GM18868 (cell line): ENCODE measurements at regions not wholly inside any gene's neighbourhood (a gene's known extent, or its start where the extent isn't known, plus 50 kb on each side); places are given as distances from the start of the nearest gene placed in this dataset.
A peak's percentile ranks its signal among the peaks of the same experiment; 100 is the strongest.

ENCODE experiments used
- ATAC-seq: cut with Tn5 transposase; IDR thresholded peaks from one replicate; pipeline ENCODE4 v1.9.1; 2021; ENCODE audit warnings: mild to moderate bottlenecking, moderate library complexity; ENCODE audit not compliant: unreplicated experiment

DNA sequence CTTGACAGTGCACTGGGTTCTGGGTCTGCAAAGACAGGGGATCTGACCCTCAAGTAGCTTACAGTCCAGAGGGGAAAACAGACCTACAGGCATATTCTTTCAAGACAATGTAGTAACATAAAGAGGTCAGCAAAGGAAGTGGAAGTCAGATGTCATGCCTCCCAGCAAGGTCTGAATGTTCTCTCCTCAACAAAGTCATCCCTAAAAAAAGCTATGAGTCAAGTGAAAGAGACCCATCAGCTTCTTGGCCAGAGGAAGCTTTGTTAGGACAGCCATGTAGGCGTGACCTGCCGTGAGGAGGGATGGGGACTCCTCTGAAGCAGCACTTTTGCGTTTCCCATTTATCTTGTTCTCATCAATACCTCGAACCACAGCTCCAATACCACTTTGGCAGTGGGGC is 331.6 kb upstream of the NR2F2 start:
- ATAC-seq: no peak

DNA sequence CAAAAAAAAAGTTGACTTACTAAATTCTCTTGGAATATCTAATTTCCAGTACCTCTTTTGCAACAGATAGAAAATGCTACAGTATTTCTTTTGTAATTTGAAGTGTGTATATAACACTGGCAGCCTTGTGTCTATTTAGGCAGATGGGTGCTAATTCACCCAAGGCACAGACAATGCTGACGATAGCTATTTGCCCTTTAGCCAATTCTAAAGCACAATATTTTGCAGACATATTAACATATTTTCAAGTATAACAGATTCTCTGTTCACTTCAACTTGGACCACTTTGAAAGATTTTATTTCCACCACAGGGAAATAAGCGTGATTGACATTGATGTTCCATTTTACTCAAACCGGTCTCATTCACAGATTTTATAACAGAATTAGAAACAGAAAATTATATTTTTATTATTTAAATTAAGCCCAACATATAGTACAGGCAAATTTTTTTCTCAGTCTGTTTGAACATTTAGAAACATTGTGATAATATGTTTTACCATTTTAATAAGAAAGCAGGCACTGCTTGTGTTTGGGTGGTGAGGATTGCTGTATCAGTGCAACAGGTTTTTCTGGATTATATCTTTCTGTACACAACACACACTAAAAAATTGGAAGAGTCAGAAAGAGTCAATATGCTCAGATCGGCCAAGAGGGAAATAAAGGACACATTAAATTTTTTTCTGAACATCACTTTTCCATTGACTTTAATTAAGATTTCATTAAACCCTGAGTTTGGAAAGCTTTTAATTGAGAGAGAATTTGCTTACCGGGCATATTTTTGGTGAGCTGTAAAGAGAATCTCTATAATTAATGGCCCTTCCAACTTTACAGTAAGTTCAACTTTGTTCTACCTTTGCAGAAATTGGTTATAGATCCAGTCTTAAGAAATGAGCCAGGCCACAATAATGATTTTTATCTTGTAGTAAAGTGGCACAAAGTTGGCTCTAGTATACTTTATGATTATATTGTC is 327.3 kb upstream of the NR2F2 start:
- ATAC-seq: no peak

DNA sequence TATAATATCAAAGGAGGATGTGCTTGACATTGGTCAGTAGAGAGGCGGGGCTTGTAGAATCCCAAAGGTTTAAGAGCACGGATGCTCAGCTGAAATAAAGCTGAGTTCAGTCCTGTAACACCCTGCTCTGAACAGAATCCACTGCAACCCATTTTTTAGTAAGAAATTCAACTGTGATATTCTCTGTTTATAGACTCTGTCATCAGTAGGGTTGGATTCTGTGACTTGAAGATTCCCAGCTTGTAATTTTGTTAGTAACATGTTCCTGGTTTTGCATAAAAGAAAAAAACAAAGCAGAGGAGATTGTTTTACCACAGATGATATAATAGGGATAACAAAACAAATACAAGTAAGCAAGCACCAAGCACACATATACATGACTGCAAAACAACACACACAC is 324.6 kb upstream of the NR2F2 start:
- ATAC-seq: no peak

DNA sequence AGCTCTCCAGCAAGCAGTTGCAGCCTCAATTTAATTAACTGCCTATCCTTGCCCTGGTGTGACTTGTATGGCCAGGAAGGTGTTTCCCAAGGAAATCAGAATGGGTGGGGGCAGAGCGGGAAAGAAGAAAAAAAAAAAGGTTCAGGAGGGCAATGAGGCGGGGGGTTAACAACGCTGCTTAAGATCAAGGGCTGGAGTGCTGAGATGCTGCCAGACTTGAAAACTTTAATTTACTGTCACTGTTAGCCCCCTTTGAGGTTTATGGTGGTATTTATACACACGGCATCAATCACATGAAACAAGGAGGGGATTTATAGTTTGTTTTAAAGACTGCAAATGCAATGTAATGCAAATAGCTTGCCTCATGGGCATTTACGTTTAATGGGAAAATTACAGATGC is 319.4 kb upstream of the NR2F2 start:
- ATAC-seq: no peak

DNA sequence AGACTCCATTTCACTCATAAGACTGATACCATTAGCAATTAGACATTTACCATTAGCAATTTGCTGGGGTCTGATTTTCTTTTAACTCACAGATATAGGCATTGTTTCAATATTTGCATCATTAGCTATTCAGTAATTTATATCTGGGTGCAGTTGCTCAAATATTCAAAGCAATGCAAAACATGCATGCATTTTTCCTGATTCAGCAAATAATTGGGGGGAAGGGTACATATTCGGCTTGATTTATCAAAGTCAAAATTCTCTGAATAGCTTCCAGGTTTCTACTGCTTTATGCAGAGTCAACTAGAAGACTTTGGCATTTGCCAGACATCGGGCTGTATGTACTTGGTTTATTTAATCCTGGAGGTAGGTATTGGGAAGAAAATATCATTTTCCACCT is 315.6 kb upstream of the NR2F2 start:
- ATAC-seq: no peak

DNA sequence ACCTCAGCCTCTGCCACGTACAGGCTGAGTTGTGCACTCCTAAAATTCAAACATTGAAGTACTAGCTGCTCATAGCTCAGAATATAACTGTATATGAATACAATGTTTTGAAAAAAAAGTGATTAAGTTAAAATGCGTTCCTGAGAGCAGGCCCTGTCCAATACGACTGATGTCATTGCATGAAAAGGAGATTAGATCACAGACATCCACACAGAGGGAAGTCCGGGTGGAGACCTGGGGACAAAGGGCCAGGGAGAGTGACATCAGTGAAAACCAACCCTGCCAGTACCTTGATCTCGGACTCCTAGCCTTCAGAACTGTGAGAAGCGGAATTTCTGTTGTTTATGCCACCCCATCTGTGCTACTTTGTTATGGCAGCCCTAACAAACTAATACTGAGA is 311.4 kb upstream of the NR2F2 start:
- ATAC-seq: no peak

DNA sequence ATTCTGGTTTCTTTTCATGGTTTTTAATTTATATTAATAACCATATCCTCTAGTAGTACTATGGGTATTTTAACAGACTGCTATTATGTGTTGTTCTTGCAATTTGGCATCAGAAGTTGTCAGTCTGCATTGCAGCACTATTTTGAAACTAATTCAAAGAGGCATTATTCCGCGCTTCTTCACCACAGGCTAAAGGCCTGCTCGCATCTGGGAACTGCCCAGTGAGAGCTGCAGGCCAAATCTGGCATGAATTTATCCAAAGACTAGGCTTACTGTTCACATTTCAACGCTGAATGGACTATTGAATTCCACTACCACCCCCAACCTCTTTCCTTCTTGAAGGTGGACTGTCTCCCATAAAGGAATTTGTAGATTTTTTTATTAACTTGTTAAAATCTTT is 310.4 kb upstream of the NR2F2 start:
- no peak for ATAC-seq

DNA sequence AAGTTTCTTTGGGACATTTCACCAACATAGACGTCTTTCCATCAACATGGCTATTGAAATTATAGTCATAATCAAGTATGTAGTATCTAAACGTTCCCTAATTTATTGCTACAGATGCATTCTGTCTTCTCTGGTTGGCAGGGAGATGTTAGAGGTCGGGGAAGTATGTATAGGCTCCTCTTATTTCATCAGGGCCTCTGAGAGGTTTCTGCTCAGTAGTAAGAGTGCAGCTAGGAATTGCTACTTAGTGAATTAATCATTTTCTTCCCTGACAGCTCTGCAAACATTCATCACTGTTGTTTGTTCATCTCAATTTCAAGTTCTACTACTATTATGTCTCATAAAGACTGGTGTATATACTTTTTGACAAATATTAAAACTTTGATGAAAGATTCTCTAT is 309.7 kb upstream of the NR2F2 start:
- peak; percentile 64 for ATAC-seq

DNA sequence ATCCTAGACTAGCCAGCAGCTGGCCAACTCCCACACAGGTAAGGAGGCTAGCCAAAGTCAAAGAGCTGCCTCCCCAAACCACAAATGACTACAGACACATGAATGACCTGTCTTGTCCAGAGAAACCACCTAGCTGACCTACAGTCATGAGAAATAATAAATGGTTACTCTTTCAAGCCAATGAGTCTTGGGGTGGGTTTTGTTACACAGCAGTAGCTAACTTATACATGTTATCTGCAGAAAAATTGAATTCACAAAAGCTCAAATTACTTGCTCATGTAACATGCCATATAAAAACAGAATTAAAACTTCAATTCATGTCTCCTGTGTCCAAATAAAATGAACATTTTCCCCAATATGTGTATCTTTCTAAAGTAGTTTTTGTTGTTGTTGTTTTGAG is 307.4 kb upstream of the NR2F2 start:
- no peak for ATAC-seq

DNA sequence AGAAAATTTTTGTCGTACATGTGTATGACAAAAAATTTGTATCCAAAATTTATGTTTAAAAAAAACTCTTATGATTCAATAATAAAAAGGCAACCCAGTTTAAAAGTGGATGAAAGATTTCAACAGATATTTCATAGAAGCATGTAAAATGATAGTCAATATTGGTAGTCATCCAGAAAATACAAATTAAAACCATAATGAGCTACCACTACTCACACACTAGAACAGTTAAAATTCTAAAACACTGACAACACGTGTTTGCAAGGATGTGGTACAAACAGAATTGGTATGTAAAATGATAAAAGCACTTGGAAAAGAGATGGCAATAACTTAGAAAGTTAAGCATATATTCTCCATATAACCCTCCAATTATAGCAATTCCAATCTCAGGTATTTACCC is 303.0 kb upstream of the NR2F2 start:
- no peak for ATAC-seq

DNA sequence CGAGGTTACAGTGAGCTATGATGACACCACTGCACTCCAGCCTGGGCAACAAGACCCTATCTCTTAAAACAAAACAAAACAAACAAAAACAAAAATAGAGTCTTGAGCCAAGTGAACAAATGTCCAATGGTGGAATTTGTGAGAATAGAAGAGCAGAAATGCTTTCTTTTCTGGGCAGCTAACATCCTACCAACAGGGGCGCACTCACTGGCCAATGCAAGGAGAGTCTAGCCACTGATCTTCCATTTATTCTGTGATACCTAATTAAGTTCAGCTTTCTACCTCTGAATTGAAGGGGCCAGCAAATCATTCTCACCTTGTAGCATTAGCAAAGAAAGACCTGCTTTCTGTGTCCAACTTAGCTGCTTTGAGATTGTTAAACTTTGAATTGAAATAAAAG is 301.9 kb upstream of the NR2F2 start:
- no peak for ATAC-seq

DNA sequence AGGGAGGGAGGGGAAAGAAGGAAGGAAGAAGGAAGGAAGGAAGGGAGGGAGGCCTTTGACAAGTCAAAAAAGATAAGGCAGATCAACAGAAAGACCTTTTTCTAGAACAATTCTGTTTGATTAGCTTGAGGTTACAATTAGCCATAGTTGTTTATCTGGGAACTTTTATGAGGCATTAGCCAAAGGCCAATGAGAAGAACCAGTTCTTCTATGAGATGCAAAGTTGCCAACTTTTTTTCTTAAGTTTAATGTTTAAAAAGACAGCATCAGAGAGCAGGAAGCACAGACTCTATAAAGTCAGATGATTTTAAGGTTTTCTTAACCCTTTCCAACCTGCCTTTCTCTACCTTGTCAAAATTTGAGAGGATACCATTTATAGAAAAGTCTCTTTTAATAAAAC is 301.3 kb upstream of the NR2F2 start:
- ATAC-seq: no peak

DNA sequence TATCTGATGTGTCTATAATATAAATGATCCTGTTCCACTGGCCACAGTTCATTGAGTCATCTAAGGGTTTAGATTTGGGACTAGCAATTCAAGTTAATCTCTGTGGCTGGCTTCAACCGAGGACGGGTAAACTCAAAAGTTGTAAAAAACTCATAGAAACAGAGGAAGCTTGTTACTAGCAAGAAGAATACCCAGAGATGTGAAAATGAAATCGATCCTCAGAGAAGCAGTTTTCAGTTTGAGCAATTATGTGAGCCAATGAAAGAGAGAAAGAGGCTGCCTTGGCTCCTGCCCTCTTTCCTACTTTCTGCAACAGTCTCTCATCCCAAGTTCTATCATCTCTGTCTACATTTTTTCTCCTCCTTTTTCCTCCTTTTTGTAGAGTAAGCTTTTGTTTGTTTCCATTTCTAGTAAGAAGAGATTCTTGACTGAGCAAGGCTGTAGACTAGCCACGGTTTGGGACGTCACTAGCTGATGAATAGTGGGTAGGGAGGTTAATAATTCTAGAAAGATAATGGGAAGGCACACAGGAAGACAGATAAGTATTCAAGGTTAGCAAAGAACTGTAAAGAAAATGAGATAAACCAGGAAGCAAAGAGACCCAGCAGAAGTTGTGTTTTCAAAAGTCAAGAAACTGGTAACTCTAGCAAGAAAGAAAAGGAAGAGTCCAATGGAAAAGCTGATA is 298.9 kb upstream of the NR2F2 start:
- ATAC-seq: no peak

DNA sequence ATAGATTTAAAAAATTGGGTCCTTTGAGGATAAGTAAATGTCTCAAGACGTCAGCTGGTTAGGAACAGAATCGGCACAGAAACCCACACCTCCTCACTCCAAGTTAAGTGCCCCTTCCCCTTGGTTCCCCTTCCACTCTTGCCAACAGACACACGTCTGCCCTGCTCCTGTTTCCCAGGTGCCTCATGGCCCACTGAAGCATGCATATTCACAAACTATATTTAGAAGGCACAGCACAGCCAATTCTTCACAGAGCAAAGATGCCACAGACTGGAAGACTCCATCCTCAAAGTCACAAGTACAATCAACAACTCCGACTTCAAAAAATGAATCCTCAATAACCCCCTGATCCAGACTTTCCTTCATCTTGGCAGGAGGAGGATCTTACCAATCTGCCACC is 295.4 kb upstream of the NR2F2 start:
- ATAC-seq: no peak

DNA sequence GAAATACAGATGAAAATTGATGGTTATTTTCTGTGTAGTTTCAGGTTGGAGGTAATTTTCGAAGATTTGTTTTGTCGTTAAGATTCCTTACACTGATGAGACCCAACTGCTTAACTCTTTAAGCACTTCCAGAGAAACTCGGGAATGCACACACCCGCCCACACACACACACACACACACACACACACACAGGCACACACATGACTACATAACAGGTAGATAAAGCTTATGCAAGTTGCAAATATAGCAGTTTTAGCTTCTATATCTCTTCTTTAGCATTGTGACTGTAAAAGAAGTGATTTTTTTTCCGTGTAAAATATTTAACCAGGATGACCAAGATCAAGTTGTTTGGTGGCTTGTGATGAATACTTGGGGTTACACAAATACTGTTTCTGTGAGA is 294.9 kb upstream of the NR2F2 start:
- no peak for ATAC-seq

DNA sequence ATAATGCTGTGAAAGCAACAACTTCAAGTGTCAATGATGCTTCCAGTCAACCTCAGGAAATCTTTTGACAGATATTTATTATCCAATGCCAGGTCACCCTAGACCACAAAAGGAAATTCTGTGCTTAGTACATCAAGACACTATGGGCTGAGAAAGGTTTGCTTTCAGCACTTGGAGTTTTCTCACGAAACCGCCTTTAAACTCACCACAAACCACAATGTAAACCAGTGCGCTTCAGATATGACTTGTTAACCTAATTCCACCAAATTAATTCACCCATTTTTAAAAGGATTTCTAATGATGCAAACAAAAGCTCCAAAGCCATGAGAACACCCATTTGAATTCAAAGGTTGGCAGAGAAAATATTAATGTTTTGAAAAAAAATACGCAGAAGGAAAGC is 292.9 kb upstream of the NR2F2 start:
- peak; percentile 49 for ATAC-seq

DNA sequence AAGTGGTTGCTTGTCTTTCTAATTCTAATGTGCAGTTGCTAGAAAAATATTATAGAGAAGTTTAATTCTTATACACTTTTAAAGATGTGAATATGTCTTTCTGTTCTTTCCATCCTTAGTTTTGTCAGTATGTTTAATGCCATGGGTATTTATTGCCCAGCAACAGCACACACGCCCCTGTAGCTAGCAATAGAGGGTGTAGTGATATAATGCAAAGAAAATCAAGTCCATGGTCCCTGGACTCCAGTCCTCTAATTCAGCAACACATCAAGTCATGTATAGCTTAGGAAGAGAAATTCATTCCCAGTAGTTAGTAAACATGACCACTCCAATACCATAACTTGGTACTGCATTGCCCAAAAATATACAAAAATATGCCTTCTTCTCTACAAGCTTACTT is 292.4 kb upstream of the NR2F2 start:
- no peak for ATAC-seq

DNA sequence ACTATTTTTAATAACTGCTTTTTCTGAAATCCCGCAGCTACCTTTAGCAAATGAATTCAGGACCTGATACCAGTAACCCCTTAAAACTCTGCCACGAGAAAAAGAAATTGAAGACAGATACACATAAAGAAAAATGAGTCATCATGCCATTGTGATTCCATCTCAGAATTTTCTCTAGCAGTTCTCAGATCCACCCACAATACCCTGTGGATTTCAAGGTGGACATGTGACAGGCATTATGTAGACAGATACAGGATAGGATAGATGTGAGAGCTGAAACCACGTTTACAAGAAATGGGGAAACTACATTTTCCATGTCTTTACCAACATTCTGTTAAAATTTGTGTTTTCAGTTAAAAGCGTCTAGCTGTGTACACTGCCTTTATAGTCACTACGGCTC is 291.9 kb upstream of the NR2F2 start:
- peak; percentile 47 for ATAC-seq

DNA sequence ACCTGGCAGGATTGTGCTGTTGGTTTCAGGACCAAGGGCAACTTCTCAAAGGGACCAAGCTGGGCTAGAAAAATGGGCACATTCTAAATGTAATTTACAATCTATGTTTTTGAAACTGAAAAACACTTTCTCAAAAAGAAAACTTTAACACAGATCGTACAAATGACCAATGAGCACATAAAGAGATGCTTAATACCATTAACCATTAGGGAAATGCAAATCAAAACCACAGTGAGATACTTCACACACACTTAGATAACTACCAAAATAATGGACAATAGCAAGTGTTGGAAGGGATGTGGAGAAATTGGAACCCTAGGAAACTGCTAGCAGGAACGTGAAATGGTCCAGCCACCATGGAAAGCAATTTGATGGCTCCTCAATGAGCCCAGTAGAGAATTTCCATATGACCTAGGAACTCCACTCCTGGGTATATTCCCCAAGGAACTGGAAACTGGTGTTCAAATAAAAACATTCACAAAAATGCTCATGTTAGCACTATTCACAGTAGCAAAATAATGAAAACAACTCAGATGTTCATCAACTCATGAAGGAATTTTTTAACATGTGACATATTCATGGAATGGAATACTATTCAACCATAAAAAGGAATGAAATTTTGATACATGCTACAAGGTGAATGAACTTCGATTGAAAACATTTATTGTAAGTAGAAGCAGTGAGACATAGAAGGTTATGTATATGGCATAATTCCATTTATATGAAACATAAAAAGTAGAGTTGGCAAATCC is 288.3 kb upstream of the NR2F2 start:
- no peak for ATAC-seq

DNA sequence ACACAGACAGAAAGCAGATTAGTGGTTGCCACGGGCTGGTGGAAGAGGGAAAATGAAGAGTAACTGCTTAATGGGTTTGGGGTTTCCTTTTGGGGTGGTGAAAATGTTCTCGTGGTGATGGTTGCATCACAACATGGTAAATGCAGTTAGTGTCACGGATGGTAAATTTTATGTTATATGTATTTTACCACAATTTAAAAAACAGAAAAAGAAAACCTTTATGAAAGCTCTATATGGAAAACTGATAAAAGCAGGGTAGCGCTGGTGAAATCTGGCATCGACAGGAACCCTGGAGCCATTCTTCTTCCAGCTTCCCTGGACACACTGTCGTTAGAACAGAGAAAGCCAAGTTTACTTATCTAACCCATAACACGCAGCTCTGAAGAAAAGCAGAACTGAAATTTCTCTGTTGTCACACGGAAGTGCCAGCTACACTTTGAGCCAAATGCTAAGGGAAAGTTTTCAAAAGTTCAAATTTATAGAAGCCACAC is 287.7 kb upstream of the NR2F2 start:
- ATAC-seq: peak; percentile 62

DNA sequence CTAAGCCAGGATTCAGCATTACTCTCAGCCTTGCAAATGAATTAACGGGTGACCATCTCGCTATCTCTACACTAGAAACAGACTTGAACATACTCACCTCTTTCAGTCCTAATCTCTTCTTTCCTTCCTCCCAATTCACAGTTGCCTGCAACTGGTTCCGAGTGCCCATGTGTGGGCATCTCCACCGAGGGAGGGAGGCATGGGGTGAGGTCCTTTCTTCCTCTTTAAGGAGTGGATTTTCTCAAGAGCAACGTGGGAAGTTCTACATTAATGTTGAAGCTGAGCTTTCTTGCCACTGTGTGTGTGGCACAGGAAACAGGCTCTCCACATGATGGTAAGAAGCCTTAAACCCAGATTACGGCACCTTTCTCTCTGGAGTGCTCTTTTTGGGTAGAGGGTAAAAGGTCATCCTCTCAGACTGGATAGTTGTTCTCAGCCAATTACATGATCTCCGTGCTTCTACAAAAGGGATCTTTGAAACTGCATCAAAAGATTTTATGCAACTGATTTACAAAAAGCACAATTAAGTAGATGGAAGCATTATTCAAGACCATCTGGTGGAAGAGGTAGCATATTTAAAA is 286.8 kb upstream of the NR2F2 start:
- ATAC-seq: no peak
